ENCODE measurements at regions not wholly inside any gene's neighbourhood (a gene's known extent, or its start where the extent isn't known, plus 50 kb on each side); places are given as distances from the start of the nearest gene placed in this dataset.

DNA sequence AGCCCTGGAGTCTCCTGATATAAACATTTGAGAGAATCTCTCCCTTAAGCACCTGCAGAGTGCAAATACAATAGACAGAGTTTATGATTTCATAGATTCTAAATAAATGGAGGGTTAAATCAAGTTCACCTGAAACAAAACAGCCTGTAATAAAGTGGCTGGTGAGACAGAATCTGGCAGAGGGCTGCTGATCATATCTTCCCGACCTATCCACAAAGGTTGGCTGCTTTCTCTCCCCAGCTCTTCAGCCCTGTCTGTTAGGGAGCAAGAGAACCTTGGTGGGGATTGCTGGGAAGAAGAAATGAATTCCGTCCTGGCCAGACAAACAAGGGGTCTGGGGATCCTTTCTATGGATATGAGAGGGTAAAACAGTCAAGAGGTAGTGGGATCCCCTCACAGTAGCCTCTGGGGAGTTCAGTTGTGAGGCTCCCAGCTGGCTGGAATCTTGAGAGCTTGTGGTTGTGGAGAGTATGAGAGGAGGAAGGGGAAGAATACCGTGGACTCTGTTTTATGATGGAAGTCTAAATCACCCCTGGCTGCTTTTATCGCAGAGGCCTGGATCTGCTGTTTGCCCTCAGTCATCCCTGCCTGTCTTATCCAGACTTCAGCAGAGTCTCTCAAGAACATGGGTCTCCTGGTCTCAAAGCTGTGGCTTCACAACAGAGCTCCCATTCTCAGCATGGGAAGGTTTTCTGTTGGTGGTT lies 451.3 kb downstream of the NTRK3 start:
- DNase-seq (ENCODE audit: low spot score), result no peak

DNA sequence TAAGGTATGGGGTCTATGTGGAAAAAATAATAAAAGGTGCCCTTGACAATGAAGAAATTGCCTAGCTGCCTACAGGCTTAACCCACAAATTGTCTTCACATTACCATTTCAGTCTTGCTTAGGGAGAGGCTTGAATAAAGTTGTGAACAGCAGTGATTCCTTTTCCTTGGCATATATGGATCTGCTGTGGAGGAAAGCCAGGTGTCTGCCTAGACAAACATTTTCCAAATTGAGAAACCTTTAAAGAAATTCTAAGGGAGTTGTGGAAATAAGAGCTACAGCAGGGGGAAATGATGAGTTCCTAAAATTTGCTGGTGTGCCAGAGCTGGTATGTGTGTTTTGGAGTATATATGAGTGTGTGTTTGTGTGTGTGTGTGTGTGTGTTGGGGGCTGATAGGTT lies 452.1 kb downstream of the NTRK3 start:
- no peak for DNase-seq (ENCODE audit: low spot score)

DNA sequence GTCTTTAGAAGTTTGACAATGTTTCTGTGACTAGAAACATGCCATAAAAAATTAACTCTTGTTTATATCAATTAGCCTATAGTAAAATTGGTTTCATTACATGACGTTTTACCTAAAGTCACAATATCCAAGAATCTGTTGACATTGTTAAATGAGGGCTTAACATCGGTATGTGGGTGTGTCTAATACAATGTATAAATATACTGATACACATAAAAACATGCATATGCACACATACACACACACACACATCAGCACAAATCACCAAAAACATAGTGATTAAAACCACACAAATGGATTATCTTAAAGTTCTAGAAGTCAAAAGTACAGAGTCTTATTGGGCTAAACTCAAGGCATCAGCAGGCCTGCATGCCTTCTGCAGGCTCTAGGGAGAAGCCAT lies 456.7 kb downstream of the NTRK3 start:
- DNase-seq (ENCODE audit: low spot score), result no peak

DNA sequence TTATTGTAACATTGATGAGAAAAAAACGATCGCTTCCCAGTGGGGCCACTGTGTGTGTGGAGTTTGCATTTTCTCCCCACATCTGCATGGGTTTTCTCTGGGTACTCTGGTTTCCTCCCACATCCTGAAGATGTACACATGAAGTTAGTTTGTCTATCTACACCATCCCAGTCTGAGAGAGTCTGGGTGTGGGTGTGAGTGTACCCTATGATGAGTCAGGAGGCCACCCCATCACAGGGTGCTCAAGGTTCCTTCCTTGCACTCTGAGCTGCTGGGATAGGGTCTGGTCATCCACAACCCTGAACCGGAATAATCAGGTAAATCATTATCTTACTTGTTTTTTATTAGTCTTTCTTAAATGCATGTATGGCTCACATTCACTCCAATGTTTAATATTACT lies 457.1 kb downstream of the NTRK3 start:
- DNase-seq (ENCODE audit: low spot score), result no peak

DNA sequence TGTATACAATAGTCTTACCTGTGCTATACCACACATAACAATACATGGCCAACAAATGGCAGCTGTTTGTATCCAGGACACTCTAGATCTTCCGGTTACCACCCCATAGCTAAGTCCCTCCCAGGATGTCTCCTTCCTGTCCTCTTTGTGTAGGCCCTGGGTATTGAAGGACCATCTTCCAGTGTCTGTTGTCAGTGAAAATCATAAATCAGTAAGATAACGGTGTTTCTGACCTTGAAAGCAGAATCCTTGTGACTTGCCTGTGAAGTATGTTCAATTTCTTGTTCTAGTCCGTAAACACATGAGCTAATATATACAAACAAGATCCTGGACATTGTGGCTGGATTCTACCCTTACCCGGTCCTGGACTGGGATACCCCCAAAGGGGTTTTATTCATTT lies 462.8 kb downstream of the NTRK3 start:
- no peak for DNase-seq (ENCODE audit: low spot score)

DNA sequence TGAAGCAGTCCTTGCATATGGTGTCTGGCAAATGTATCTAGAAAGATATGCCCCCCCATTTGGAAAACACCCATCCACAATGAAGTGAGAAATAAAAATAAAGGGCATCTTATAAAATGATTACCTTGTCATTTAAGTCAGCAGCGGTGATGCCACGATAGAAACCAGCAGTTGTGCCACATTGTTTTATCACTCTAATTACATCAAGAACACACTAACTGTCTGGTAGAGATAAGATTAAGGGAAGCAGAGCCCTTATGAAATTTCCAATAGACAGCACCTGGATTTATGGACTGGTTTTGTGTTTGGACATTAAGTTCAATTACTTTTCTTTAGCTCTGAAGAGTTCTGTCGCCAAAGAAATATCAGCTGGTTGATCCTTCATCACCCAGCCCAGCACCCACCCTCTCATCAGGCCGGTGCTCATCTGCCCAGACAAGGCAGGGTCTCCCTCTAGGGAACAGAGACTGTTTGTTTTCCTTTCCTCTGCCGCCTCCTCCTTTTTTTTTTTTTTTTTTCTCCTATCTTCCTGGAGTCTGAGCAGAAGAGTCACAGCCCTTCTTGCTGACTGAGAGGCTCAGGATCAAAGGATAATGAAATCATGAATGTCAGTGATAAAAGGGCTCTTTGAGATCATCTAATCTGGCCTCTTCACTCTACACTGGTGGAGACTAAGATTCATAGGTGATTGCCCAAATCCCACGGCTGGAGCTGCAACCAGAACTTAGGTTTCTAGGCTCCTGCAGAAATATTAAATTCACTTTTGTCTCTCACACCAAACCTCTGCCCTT lies 464.1 kb downstream of the NTRK3 start:
- DNase-seq (ENCODE audit: low spot score), result no peak

DNA sequence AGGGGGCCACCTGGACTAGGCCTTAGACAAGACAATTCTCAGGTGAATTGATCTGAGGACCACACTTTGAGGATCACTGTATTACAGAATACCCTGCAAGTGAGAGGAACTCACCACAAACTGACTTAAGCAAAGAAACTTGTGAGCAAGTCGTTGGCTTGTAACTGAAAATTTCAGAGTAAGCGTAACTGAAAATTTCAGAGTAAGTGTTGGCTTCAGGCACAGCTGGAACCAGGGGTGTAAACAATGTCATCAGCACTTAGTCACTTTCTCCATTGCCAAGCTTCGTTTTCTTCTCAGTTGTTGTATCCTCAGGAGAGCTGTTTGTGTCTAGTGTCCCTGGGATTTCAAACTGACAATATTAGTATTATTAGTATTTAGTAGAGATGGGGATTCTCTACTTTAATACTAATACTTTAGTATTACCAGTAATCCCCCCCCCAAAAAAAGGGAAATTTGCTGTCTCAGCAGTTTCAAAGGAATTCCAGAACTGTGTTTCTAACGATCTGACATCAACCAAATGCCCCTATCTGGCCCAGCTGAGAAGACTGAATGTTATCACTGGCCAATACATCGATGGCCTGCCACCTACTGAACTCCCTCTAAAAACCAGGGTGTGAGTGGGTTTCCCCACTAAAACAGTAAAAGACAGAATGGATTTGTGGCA lies 474.4 kb downstream of the NTRK3 start:
- no peak for DNase-seq (ENCODE audit: low spot score)

DNA sequence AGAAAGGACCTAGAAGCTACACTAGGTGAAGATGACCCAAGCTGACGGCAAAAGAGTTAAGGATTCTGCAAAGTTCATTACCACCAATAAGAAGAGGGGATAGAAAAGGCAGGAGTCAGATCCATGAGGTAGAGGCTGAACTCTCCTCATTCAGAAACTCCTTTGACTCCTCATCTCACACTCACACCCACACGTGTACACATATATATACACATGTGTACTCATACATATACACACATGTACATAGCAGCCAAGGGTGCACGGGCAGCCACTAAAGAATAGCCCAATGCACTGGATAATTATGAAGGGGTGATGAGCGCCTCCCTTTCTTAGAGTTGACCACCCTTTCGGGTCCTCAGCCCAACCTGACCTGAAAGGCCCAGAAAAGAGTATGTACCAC lies 476.8 kb downstream of the NTRK3 start:
- DNase-seq (ENCODE audit: low spot score), result no peak

DNA sequence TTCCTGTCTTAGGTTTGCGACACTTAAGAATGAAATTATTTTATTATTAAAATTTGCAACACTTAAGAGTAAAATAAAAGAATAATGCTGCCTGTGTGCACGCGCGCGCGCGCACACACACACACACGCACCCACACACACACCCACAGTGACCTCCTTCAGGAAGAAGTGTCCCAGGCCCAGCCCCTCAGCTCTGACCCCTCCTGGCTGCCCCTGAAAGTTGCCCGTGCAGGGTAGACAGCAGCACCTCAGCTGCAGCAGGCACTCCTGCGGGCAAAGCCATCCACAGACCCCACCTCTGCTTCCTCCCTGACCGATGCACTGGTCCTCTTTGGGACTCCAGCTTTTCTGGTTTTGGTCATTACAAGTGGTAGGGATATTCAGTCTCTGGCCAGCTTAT lies 478.2 kb downstream of the NTRK3 start:
- DNase-seq (ENCODE audit: low spot score), result no peak

DNA sequence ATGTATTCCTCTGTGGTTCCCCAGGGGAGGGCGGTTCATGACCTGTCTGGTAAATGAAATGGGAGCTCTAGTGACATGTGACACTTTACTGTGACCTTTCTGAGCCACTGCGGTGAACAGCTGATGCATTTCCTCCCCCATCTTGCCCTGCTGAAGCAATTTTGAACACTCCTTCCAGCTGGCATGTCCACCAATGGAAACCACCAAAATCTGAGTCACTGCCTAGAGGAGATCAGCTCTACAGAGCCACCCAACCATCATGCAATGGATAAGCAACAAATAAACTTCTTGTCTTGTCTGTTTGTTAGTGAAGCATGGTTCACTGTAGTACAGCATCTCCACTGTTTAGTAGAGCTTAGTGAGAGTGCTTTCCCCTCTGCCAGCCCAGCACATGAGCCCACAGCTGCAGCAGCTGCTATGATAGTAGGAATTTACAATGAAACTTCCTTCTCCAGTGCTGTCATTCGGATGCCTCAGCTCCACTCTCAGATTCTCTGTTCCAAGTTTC lies 479.4 kb downstream of the NTRK3 start:
- peak; percentile 45 for DNase-seq (ENCODE audit: low spot score)

DNA sequence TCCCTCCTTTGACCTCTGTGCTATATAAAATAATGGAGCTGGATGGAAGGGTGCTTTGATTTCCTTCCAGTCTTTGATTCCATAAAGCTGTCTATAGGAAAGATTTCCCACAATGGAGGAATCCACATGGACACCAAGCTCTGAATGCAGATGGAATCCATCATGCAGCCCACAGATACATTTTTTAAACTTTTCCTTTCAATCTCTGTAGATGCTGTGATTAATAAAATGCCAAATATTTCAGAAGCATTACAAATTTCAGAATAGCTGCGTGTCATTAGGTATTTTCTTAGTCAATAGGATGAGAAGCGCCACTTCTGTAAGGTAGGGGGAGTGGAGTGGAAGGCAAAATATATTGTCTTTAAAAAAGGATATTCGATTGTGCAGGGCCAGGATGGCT lies 489.0 kb downstream of the NTRK3 start:
- DNase-seq (ENCODE audit: low spot score), result no peak

DNA sequence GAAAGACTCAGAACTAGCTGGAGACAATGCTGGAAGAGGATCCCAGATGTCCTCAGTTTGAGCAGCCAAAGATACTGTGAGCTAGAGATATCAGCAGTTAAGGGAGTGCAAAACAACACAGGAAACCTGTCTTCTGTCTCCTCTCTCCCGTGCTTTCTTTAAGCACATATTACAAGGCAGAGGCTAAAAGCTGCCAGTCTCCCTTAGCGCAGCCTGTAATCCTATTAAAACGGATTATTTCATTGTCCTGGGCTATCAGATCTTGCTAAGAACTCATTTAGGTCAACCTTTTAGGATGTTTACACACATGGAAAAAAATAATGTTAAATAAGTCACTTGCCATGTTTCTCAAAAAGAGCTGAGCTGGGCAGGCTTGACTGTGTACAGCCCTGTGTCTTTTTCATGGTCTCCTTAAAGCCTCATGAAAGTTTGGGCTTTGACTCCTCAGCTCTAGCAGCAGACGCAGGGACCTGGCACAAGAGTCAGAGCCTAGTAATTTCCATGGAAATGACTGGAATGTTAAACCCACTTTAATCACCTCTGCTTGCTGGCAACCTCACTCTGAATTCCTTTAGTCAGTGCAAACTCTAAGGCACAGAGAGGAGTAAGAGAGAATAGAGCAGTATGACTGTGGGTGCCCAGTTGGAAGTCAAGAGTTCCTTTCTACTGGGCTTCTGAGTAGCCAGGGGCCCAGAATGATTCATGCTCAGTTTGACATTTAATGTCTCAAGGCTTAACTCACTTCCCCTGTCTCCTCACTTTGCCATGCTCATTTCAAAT lies 491.9 kb downstream of the NTRK3 start:
- DNase-seq (ENCODE audit: low spot score), result no peak

DNA sequence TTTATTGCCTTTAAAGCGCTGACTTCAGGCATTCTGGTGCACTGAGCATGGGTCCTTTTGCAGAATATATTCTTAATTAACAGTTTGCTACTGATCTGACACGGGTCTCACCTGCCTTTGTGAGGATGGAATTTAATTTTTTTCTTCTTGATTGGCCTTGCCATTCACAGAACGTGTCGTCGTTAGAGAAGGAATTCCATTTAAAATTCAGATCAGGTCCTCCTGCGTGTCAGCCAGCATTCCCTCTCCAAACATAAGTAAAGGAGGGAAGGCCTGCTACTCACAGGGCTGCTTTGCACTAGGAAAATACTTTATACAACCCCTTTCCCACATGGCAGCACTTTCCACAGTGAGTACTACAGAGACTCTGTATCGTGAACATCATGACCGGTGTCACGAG lies 492.7 kb downstream of the NTRK3 start:
- DNase-seq (ENCODE audit: low spot score), result no peak

DNA sequence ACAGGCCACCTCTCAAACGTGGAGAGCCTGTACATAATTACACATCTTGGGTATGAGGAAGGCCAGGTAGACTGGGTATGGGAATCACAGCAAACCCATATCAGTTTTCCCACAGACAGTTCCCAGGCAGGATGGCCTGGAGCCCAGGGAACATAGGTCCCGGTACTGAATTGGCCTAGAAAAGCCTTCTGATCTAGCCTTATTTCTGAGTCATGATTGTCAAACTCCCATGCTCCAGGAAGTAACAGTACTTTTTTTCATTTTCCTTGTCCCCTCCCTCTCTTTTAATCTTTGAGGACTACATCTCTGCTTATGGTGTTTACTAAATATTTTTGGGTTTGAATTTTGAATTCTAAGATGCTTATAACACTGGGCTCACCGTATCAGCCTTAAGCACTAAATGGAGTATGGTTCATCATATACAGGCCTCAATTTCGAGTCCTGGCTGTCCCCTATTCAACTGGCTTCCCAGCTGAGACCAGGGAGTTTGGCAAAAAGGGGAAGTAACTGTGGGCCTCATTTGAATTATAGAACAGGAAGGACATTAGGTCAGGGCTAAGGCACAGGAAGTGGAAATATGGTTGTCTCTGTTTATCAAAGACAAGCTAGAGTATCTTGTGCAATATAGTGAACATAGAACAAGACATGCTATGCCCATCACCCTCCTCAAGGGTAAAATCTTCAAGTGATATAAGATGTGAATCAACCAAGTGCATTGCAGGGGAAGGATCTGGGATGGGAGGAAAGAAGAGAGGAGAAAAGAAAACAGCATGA lies 494.6 kb downstream of the NTRK3 start:
- no peak for DNase-seq (ENCODE audit: low spot score)

DNA sequence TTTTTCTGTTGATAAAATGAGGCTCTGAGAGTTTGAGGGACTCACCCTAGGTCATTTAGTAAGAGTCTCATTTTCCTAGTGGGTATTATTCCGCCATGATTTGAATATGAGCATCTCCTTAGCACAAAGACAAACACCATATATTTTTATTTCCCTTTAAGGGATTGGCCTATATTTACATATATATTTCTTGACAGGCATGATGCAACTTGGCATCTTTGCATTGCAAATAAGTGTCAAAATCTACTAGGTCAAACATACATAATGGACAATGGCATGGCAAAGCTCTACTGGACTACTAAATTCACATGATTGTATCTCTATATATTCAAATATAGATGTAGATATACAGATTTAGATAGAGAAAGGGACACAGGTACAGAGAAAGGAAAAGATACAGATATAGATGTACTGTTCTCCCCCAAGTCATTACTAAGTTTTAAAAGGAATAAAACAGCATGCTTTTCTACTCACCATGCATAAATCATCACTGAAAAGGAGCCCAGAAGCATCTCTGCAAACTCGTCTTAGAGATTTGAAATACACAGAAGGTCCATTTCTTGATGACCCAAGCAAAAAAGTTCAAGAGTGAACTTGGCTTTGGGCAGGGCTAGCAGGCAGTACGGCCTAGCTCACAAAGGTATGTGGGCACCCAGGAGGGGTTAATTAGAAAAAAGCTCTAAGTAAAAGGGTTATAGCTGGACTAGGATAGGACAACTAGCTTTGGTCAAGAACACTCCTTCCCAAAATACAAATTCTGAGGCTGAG lies 495.8 kb downstream of the NTRK3 start:
- no peak for DNase-seq (ENCODE audit: low spot score)

DNA sequence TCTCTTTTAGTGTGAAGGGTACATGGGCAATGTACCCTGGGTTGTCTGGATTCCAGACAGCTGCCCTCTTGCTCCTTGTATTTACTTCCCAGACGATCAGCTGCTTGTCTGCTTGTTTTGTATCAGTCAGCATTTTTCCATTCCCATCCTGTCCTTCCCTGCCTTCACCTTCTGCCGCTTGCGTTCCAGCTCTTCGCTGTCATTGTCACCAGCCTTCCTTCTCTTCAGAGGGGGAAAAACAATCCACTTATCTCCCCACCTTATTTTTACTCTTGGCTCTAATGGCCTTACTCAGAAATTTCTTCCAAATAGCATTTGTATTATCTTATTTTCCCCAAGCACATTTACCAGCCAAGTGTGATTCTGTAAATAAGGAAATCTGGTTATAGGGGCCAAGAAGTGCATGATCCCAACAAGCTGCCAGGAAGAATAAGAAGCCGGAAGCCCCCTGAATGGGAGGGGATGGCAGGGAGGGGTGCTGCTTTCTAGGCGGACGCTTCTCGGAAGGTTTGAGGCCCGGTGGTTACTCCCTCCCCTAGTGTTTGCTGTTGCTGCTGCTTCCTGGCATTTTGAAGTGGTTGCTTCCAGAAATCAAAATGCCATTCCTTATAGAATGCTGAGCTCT lies 497.6 kb downstream of the NTRK3 start:
- DNase-seq (ENCODE audit: low spot score), result no peak

DNA sequence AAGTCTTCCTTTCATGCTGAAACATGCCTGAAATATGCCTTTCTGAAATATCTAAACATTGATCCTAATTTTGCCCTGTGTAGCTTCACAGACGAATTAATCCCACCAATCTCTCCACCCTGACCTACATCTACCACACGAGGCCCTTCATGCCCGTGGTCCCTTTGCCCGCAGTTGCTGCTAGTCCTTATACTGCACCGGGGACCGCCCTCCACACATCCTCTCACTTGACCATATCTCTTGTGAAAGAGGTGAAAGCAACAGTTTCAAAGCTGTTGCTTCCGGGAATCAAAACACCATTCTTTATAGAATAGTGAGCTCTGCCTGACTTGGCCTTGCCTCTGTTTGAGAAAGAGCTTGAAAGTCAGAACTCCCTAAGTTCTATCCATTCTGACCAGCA lies 499.5 kb downstream of the NTRK3 start:
- DNase-seq (ENCODE audit: low spot score), result no peak

DNA sequence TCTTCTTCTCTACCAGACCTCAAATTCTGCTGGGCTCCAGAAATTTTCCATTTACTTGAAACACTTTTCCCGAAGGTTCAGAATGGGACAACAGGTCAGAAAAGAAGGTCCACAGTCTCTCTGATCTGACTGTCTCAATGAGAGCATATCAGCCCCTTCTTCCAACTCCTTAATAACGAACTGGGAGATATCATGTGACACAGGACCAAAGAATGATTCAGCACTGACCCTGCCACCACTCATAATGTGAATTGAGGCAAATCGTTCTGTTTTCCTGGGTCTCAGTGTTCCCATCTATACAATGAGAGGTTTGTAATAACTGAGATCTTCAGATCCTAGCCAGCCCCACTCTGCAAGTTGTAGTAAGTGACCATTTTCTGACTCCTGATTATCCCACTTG lies 500.5 kb downstream of the NTRK3 start:
- no peak for DNase-seq (ENCODE audit: low spot score)

DNA sequence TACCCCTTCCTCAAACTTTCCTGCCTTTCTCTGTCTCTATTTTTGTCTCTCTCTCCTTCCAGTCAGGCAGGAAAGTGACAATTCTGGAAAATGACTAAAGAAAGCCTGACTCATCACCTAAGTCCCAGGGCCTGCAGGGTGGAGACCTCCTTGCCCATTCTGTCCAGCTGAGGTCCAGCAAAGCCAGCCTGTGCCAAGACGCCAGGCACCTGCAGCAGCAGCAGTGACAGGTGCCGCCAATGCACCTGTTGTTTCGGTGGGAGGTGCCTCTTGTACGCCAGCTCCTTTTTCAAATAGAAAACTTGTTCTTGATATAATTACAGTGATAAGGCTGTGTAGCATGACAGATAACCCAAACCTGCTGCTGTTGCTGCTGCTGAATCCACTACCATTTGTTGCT lies 501.3 kb downstream of the NTRK3 start:
- no peak for DNase-seq (ENCODE audit: low spot score)

DNA sequence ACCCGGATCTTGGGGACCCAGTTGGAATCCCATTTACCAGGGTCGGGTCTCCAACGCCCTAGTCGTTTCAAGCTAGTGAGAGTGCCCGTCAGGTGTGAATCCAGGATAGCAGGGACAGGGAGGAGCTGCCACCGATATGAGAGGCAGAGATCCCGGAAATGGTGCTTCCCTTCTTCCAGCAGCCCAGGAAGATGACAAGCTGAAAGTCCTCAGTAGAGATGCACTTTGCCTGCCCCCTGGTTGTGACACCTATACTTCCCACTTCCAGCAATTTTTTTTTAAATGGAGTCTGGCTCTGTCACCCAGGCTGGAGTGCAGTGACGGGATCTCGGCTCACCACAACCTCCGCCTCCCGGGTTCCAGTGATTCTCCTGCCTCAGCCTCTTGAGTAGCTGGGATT lies 503.0 kb downstream of the NTRK3 start:
- DNase-seq (ENCODE audit: low spot score), result no peak
